ENCODE measurements at regions not wholly inside any gene's neighbourhood (a gene's known extent, or its start where the extent isn't known, plus 50 kb on each side); places are given as distances from the start of the nearest gene placed in this dataset.

- no peak for DNase-seq
These were observed 709.2 kb downstream of the TYW1 start for GRCh38 chr7:67705850-67706249.

GRCh38 chr7:67711706-67712105 lies 715.1 kb downstream of the TYW1 start:
- DNase-seq, result no peak

- no peak for DNase-seq
These were observed 716.9 kb downstream of the TYW1 start for GRCh38 chr7:67713451-67714056.

GRCh38 chr7:67716729-67717128 lies 720.1 kb downstream of the TYW1 start:
- no peak for DNase-seq

- DNase-seq, result no peak
These were observed 727.0 kb downstream of the TYW1 start for GRCh38 chr7:67723591-67723990.

GRCh38 chr7:67724435-67724834 lies 727.8 kb downstream of the TYW1 start:
- DNase-seq, result no peak

- no peak for DNase-seq
These were observed 728.3 kb downstream of the TYW1 start for GRCh38 chr7:67724955-67725354.

GRCh38 chr7:67725423-67725822 lies 728.8 kb downstream of the TYW1 start:
- no peak for DNase-seq

- no peak for DNase-seq
These were observed 733.1 kb downstream of the TYW1 start for GRCh38 chr7:67729771-67730170.

GRCh38 chr7:67731704-67732103 lies 735.1 kb downstream of the TYW1 start:
- DNase-seq, result no peak

GRCh38 chr7:67732898-67733297 lies 736.3 kb downstream of the TYW1 start:
- no peak for DNase-seq

GRCh38 chr7:67738145-67738544 lies 741.5 kb downstream of the TYW1 start:
- DNase-seq, result no peak

GRCh38 chr7:67738958-67739357 lies 742.3 kb downstream of the TYW1 start:
- DNase-seq, result no peak

- no peak for DNase-seq
These were observed 746.9 kb downstream of the TYW1 start for GRCh38 chr7:67743501-67743900.

GRCh38 chr7:67752227-67752626 lies 755.6 kb downstream of the TYW1 start:
- no peak for DNase-seq

GRCh38 chr7:67753891-67754290 lies 757.3 kb downstream of the TYW1 start:
- no peak for DNase-seq

GRCh38 chr7:67754651-67755050 lies 758.0 kb downstream of the TYW1 start:
- DNase-seq, result no peak

GRCh38 chr7:67758551-67758950 lies 761.9 kb downstream of the TYW1 start:
- no peak for DNase-seq

GRCh38 chr7:67760971-67761370 lies 764.3 kb downstream of the TYW1 start:
- no peak for DNase-seq

- no peak for DNase-seq
These were observed 765.9 kb downstream of the TYW1 start for GRCh38 chr7:67762516-67762915.

- DNase-seq, result no peak
These were observed 767.7 kb downstream of the TYW1 start for GRCh38 chr7:67764289-67764688.

GRCh38 chr7:67765481-67766175 lies 769.0 kb downstream of the TYW1 start:
- no peak for DNase-seq

GRCh38 chr7:67766906-67767410 lies 770.3 kb downstream of the TYW1 start:
- DNase-seq, result no peak

GRCh38 chr7:67771846-67772605 lies 775.4 kb downstream of the TYW1 start:
- DNase-seq, result no peak
